ENCODE measurements at regions not wholly inside any gene's neighbourhood (a gene's known extent, or its start where the extent isn't known, plus 50 kb on each side); places are given as distances from the start of the nearest gene placed in this dataset.

DNA sequence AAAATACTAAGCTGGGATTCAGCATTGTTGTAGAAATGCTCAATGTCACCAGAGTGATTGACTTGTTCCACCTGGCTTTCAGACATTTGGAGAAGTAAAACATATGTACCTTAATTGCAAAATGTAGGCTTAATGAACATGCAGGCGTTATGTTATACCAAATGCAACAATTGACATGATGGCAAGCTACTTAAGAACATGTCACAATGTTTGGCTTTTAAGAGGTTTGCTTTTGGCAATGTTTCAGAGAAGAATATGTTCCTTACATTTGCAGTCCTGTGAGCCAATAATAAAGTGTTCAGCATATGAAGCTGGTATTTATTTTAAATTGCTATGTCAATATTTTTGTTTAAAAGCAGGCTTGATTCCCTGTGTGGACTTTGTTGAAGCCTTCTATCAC is 111.7 kb upstream of the NUDT12 start:
- TF ChIP-seq, protein P1, sequence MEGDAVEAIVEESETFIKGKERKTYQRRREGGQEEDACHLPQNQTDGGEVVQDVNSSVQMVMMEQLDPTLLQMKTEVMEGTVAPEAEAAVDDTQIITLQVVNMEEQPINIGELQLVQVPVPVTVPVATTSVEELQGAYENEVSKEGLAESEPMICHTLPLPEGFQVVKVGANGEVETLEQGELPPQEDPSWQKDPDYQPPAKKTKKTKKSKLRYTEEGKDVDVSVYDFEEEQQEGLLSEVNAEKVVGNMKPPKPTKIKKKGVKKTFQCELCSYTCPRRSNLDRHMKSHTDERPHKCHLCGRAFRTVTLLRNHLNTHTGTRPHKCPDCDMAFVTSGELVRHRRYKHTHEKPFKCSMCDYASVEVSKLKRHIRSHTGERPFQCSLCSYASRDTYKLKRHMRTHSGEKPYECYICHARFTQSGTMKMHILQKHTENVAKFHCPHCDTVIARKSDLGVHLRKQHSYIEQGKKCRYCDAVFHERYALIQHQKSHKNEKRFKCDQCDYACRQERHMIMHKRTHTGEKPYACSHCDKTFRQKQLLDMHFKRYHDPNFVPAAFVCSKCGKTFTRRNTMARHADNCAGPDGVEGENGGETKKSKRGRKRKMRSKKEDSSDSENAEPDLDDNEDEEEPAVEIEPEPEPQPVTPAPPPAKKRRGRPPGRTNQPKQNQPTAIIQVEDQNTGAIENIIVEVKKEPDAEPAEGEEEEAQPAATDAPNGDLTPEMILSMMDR (conservative IDR thresholded peaks at IDR 0.05), result no peak
- TF ChIP-seq ZFX (IDR thresholded peaks at IDR 0.05), result no peak
